Osteocyte (in vitro differentiated cells): ENCODE measurements at regions not wholly inside any gene's neighbourhood (a gene's known extent, or its start where the extent isn't known, plus 50 kb on each side); places are given as distances from the start of the nearest gene placed in this dataset.

Source experiments
- DNase-seq: peaks from one replicate; pipeline ENCODE4 v3.0.0; 2021; ENCODE audit warnings: mixed read lengths; ENCODE audit not compliant: unreplicated experiment; ENCODE audit errors: extremely low spot score
- H3K27ac Mint-ChIP-seq: one replicate; pipeline ENCODE4 v1.8.0; 2021; ENCODE audit warnings: mild to moderate bottlenecking, mixed read lengths; ENCODE audit not compliant: unreplicated experiment
- H3K27me3 Mint-ChIP-seq: one replicate; pipeline ENCODE4 v1.8.0; 2021; ENCODE audit warnings: mixed read lengths; ENCODE audit not compliant: unreplicated experiment
- H3K36me3 Mint-ChIP-seq: one replicate; pipeline ENCODE4 v1.8.0; 2021; ENCODE audit warnings: mixed read lengths; ENCODE audit not compliant: unreplicated experiment
- H3K4me1 Mint-ChIP-seq: one replicate; pipeline ENCODE4 v1.8.0; 2021; ENCODE audit warnings: mixed read lengths; ENCODE audit not compliant: unreplicated experiment
- H3K4me3 Mint-ChIP-seq: one replicate; pipeline ENCODE4 v1.8.0; 2021; ENCODE audit warnings: mild to moderate bottlenecking, moderate library complexity, mixed read lengths; ENCODE audit not compliant: unreplicated experiment
- H3K9me3 Mint-ChIP-seq: one replicate; pipeline ENCODE4 v1.8.0; 2021; ENCODE audit warnings: mixed read lengths; ENCODE audit not compliant: unreplicated experiment
- TF ChIP-seq, protein P1 (sequence below): fragments of 200-600 bp; sonication (generic); IDR thresholded peaks from 2 replicates; pipeline ENCODE4 v1.5.0; 2021; ENCODE audit warnings: antibody characterized with exemption, mild to moderate bottlenecking, moderate library complexity

DNA sequence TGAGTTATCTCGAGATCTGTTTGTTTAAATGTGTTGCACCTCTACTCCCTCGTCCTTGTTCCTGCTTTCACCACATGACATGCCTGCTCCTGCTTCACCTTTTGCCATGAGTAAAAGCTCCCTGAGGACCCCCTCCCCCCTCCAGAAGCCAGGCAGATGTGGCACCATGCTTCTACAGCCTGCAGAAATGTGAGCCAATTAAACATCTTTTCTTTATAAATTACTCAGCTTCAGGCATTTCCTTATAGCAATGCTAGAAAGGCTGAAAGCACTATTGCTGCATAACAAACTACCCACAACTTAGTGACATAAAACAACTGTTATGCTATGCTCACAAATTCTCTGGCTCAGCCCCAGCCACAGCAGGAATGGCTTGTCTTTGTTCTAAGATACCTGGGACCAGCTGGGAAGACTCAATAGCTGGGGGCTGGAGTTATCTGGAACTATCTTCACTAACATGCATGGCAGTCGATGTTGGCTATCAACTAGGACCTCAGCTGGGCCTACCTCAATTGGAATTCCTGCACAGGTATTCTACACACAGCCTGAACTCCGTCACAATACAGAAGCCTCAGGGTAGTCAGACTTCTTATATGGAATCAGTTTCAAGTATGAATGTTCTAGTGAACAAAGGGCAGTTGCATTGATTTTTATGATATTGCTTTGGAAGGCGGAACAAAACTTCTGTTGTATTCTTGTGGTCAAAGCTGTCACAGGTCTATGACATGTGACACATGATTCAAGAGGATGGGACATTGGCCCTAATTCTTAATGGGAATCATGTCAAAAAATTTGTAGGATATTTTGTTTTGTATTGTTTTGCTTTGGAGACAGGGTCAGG, 186.0 kb upstream of the PIRT start:
- Mint-ChIP-seq H3K36me3 (no peaks in the 10 kb centered on the region), H3K4me1 (no peaks in the 10 kb centered on the region), H3K27ac (no peak overlapping the region), H3K9me3 (peaks cover 21% of the 10 kb centered on the region), H3K27me3 (no peaks in the 10 kb centered on the region), H3K4me3 (no peak overlapping the region)
- TF ChIP-seq, protein P1, sequence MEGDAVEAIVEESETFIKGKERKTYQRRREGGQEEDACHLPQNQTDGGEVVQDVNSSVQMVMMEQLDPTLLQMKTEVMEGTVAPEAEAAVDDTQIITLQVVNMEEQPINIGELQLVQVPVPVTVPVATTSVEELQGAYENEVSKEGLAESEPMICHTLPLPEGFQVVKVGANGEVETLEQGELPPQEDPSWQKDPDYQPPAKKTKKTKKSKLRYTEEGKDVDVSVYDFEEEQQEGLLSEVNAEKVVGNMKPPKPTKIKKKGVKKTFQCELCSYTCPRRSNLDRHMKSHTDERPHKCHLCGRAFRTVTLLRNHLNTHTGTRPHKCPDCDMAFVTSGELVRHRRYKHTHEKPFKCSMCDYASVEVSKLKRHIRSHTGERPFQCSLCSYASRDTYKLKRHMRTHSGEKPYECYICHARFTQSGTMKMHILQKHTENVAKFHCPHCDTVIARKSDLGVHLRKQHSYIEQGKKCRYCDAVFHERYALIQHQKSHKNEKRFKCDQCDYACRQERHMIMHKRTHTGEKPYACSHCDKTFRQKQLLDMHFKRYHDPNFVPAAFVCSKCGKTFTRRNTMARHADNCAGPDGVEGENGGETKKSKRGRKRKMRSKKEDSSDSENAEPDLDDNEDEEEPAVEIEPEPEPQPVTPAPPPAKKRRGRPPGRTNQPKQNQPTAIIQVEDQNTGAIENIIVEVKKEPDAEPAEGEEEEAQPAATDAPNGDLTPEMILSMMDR: no peak
- no peak for DNase-seq

DNA sequence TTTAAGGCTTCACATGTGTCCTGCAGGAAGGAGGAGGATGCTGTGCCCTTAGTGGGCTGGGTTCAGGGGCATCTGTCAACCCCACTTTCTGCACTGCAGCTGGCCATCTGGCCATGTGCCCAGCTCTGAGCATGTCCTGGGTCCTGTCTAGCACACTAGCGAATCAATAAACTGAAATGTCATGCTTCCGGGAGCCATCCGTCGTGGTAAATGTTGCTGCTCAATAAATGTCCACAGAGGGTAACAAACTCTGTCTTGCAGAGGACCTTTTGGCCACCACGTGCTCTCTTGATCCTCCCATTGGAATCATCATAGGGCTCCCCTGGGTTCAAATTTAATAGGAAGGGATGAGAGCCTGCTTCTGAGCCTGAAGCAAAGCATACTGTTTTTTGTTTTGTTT, 168.6 kb upstream of the PIRT start:
- no peaks in the 10 kb centered on the region for H3K27me3 Mint-ChIP-seq
- H3K4me1 Mint-ChIP-seq: no peaks in the 10 kb centered on the region
- TF ChIP-seq, protein P1: no peak
- no peak overlapping the region for H3K27ac Mint-ChIP-seq
- H3K36me3 Mint-ChIP-seq: no peaks in the 10 kb centered on the region
- H3K9me3 Mint-ChIP-seq: peaks cover 41% of the 10 kb centered on the region
- DNase-seq: no peak
- no peak overlapping the region for H3K4me3 Mint-ChIP-seq

DNA sequence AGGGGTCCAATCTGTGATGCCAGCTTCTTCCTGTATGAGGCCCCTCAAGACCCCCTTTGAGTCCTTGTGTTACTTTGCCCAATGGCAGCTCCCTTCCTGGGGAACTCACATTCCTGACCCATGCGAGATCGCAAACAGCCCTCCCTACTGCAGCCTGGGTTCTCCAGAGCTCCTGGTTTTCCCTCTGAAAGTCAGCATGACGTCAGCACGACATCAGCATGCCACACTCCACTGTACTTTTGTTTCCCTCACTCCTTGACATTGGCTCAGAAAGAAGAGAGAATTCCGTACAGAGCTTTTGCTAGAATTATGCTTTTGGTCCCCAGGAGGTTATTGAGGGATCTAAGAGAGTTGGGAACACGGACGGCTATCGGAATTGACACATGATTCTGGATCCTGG, 168.1 kb upstream of the PIRT start:
- Mint-ChIP-seq H3K4me1 (no peaks in the 10 kb centered on the region), H3K4me3 (no peak overlapping the region), H3K9me3 (peaks cover 40% of the 10 kb centered on the region), H3K27me3 (no peaks in the 10 kb centered on the region), H3K27ac (no peak overlapping the region), H3K36me3 (no peaks in the 10 kb centered on the region)
- TF ChIP-seq, protein P1: no peak
- no peak for DNase-seq

DNA sequence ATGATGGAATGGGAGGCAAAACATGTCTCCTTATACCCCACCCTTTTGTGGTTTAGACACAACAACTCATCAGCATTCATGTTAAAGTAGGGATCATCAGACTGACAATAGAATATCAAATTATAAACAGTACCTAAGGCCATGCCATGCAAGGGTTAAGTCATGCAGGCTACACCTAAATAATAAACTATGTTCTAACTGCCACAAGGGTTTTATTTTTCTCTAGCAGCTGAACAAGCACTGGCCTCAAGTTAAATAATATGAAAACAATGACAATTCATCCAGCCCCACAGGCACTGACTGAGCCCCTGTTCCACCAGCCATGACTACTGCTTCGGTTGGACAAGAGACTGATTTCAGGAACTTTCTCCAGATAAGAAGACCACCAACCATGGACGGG, 164.5 kb upstream of the PIRT start:
- no peak for DNase-seq
- no peaks in the 10 kb centered on the region for H3K36me3 Mint-ChIP-seq
- TF ChIP-seq, protein P1: no peak
- H3K27me3 Mint-ChIP-seq: no peaks in the 10 kb centered on the region
- H3K4me1 Mint-ChIP-seq: no peaks in the 10 kb centered on the region
- no peak overlapping the region for H3K4me3 Mint-ChIP-seq
- H3K27ac Mint-ChIP-seq: no peak overlapping the region
- H3K9me3 Mint-ChIP-seq: peaks cover 46% of the 10 kb centered on the region

DNA sequence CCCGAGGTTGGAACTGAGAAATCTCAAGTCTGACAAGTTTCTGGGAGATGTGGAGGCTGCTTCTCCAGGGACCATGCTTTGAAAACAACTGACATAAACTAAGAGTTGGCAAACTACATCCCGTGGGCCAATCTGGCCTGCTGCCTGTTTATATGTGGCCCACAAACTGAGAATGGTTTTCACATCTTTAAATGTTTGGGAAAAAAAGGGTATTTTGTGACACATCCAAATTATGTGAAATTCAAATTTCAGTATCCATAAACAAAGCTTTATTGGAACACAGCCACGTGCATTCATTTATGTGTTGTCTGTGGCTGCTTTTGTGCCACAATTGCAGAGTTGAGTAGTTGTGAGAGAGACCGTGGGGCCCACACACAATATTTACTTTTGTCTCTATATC, 163.8 kb upstream of the PIRT start:
- Mint-ChIP-seq H3K4me1 (no peaks in the 10 kb centered on the region), H3K4me3 (no peak overlapping the region), H3K27ac (no peak overlapping the region), H3K36me3 (no peaks in the 10 kb centered on the region), H3K9me3 (peaks cover 46% of the 10 kb centered on the region), H3K27me3 (no peaks in the 10 kb centered on the region)
- TF ChIP-seq, protein P1: no peak
- DNase-seq: no peak
